Esophagus muscularis mucosa (tissue), 4 donors: ENCODE measurements at regions not wholly inside any gene's neighbourhood (a gene's known extent, or its start where the extent isn't known, plus 50 kb on each side); places are given as distances from the start of the nearest gene placed in this dataset.
A peak's percentile ranks its signal among the peaks of the same experiment; 100 is the strongest.

Experiments
- DNase-seq: peaks from one replicate; pipeline ENCODE4 v3.0.0-alpha.2; 2017; ENCODE audit errors: extremely low spot score
- H3K27ac ChIP-seq, 4 donors: fragments of 200-600 bp; sonication (generic); replicated peaks in 1 of 4; 1 replicate in 3 of 4; 2 replicates in 1 of 4; pipeline ENCODE4 v1.5.1; 2016 to 2019; ENCODE audit warnings: mild to moderate bottlenecking in 1 of 4
- H3K27me3 ChIP-seq, 4 donors: fragments of 200-600 bp; sonication (generic); one replicate each; pipeline versions ENCODE4 v1.5.1 to v1.6.0; 2016 to 2019
- H3K36me3 ChIP-seq, 4 donors: fragments of 200-600 bp; sonication (generic); one replicate each; pipeline ENCODE4 v1.5.1; 2016 to 2019
- H3K4me1 ChIP-seq, 4 donors: fragments of 200-600 bp; sonication (generic); one replicate each; pipeline ENCODE4 v1.5.1; 2016 to 2019
- H3K4me3 ChIP-seq, 4 donors: fragments of 200-600 bp; sonication (generic); 1 replicate in 2 of 4; 2 replicates in 2 of 4; pipeline ENCODE4 v1.5.1; 2016 to 2019; ENCODE audit warnings: mild to moderate bottlenecking in 4 of 4, moderate library complexity in 1 of 4
- H3K9me3 ChIP-seq, 4 donors: fragments of 200-600 bp; sonication (generic); 1 replicate in 3 of 4; 2 replicates in 1 of 4; pipeline ENCODE4 v1.5.1; 2016 to 2019
- EP300 ChIP-seq: sonication (generic); formaldehyde crosslinking; IDR thresholded peaks from one replicate; pipeline ENCODE4 v1.6.1; 2017; ENCODE audit warnings: antibody characterized with exemption
- POLR2A ChIP-seq: fragments of 450-650 bp; IDR thresholded peaks from one replicate; pipeline ENCODE4 v1.6.1; 2017; ENCODE audit warnings: antibody characterized with exemption, moderate library complexity, mild to moderate bottlenecking, low read depth
- POLR2AphosphoS5 ChIP-seq, 2 donors: sonication (generic); formaldehyde crosslinking; IDR thresholded peaks; one replicate each; pipeline ENCODE4 v1.6.1; 2017; ENCODE audit warnings: antibody characterized with exemption in 2 of 2
- WGBS: methylation state at CpG from one replicate; pipeline ENCODE4 v1.1.5; 2018; 5-methylcytosine and 5-hydroxymethylcytosine counted together
- intact Hi-C: fragments of 100-400 bp; cut with DNase I; formaldehyde crosslinking; loops from one replicate; pipeline ENCODE4 v1.15.1; 2023
- TF ChIP-seq, protein P1 (sequence below), 3 experiments: fragments of 200-600 bp in 2 of 3; fragments of 450-650 bp in 1 of 3; sonication (generic) in 2 of 3; IDR thresholded peaks; one replicate each; pipeline ENCODE4 v1.5.1; 2017 to 2019; ENCODE audit warnings: antibody characterized with exemption in 3 of 3, mild to moderate bottlenecking in 2 of 3, moderate library complexity in 1 of 3

DNA sequence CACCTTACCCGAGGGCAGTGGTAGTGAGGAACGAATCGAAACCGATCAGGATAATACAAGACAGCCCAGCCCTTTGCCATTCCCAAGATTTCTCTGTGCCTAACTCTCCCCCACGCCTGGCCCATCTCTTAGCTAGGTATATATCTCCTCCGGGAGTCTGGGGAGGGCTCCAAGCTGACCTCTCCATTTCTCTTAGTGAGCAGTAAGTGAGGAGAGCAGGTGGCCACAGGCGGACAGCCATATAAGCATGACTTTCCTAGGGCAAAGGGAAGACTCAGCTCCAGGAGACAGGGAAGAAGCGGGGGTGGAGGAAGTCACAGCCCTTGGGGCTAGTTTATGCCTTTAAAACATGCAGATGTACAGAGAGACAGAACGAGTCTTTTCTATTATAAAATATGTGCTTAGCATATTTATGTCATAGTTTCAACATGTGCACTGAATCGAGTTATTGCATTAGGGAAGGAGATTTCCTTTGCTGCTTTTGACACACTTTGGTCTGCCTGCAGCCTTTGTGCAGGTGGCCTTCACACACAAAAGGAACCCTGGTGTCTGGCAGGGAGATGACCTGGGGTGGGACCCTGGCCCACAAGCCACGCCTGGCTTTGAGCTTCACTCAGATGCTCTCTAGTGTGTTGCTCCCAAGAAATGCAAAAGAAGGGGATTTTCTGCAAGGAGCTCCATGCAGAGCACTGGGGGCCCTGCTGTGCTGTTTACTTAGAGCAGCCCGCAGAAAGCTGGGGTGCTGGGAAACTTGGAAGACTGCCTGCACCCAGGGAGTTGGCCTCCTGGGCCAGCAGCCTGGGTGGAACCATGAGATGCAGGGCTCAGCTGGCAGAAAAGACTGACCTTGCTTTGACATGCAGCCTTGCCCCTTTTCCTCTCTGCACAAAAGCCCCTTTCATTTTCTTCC is 613.3 kb downstream of the BCOR start:
- no peak overlapping the region for H3K4me3 ChIP-seq
- H3K4me1 ChIP-seq, result peaks cover 0 to 7% (median 0%) of the 10 kb centered on the region in 4 donors
- no peak for DNase-seq
- no peaks in the 10 kb centered on the region for H3K36me3 ChIP-seq
- intact Hi-C loops, result loop anchor here (2.0 kb wide), 1 partner anchor 30 kb away; no protein-coding TSS in a partner anchor
- H3K27me3 ChIP-seq, result no peaks in the 10 kb centered on the region
- H3K9me3 ChIP-seq, result no peaks in the 10 kb centered on the region
- TF ChIP-seq, protein P1, sequence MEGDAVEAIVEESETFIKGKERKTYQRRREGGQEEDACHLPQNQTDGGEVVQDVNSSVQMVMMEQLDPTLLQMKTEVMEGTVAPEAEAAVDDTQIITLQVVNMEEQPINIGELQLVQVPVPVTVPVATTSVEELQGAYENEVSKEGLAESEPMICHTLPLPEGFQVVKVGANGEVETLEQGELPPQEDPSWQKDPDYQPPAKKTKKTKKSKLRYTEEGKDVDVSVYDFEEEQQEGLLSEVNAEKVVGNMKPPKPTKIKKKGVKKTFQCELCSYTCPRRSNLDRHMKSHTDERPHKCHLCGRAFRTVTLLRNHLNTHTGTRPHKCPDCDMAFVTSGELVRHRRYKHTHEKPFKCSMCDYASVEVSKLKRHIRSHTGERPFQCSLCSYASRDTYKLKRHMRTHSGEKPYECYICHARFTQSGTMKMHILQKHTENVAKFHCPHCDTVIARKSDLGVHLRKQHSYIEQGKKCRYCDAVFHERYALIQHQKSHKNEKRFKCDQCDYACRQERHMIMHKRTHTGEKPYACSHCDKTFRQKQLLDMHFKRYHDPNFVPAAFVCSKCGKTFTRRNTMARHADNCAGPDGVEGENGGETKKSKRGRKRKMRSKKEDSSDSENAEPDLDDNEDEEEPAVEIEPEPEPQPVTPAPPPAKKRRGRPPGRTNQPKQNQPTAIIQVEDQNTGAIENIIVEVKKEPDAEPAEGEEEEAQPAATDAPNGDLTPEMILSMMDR (IDR thresholded peaks at IDR 0.05), result no peak
- TF ChIP-seq POLR2A (no peak), EP300 (no peak), POLR2AphosphoS5 (IDR thresholded peaks at IDR 0.05) (no peak)
- H3K27ac ChIP-seq, result no peak overlapping the region
- WGBS, result 71% methylated on average over 12 of the region's 12 CpGs

GRCh38 chrX:39487166-39487968 is 610.4 kb downstream of the BCOR start:
- 63% methylated on average over 8 of the region's 8 CpGs for WGBS
- H3K9me3 ChIP-seq, result peaks cover 0 to 5% (median 0%) of the 10 kb centered on the region in 4 donors
- no peak overlapping the region for H3K27ac ChIP-seq

DNA sequence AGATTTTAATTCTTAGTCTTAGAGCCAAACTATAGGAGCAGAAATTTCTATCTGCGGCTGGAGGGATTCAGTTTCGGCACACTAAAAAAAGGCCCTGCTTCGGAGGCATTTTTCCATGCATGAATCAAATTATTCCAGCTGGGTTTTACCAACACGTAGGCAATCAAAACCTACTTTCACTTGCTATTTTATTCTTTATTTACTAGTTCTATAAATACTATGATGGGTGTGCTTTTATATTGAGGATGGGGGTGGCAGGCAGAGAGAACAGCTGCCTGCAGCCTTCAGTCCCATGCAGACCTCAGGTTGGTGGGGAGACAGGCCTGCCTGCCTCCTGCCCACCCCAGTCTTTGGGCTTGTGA is 609.8 kb downstream of the BCOR start:
- H3K9me3 ChIP-seq, result peaks cover 0 to 5% (median 0%) of the 10 kb centered on the region in 4 donors
- H3K27ac ChIP-seq, result no peak overlapping the region
- H3K4me3 ChIP-seq, result no peak overlapping the region
- intact Hi-C loops, result no loop called here
- H3K27me3 ChIP-seq, result no peaks in the 10 kb centered on the region
- peaks cover 0 to 19% (median 12%) of the 10 kb centered on the region in 4 donors for H3K4me1 ChIP-seq
- H3K36me3 ChIP-seq, result no peaks in the 10 kb centered on the region
- 71% methylated on average over 4 of the region's 4 CpGs for WGBS
- DNase-seq, result no peak
- no peak for TF ChIP-seq POLR2A
- TF ChIP-seq EP300, result no peak
- TF ChIP-seq, protein P1 (IDR thresholded peaks at IDR 0.05), result no peak
- TF ChIP-seq POLR2AphosphoS5 (IDR thresholded peaks at IDR 0.05), result no peak

More at GRCh38 chrX:39487166-39487968, 610.4 kb downstream of the BCOR start:
- no peak for DNase-seq
- no peak overlapping the region for H3K4me3 ChIP-seq
- H3K4me1 ChIP-seq, result peaks cover 0 to 19% (median 6%) of the 10 kb centered on the region in 4 donors
- intact Hi-C loops, result no loop called here
- no peaks in the 10 kb centered on the region for H3K36me3 ChIP-seq
- no peak for TF ChIP-seq POLR2AphosphoS5 (IDR thresholded peaks at IDR 0.05)
- TF ChIP-seq, protein P1 (IDR thresholded peaks at IDR 0.05), result no peak
- TF ChIP-seq POLR2A, result no peak
- TF ChIP-seq EP300, result no peak
- H3K27me3 ChIP-seq, result no peaks in the 10 kb centered on the region

DNA sequence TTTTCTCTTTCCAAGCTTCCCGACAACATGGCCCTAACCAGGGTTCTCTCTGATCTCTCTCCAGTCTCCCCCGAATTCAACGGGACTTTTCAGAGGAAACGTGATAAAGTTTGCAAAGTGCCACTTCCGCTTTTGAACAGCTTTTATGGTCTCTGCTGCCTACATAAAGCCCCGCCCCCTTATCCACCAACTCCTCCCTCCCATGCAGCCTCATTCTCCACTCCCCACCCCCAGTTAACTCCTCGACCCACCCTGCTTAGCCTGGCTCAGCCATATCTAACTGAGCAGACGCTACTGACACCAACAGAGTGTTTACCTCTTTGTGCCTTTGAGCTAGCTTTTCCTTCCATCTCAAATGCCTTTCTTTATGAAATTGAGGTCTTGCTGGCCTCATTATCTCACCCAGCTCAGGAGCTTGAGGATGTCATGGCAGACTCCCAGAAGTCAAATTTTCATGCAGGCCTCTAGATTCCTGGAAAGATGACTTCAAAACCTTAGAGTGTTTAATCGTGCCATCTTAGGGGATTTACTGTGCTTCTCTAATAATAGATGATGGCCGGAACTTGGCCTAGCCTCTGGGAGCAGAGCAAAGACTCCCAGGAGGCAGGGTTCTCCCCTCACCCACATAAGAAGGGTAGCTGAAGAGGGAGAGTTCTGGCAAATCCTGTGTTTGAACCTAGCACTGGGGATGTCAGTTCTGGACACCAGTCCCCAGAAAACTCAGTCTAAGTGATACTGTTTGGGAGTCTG is 606.0 kb downstream of the BCOR start:
- peak overlapping the region in 3 of 4 donors; percentile 15 to 59 (median 45) for H3K27ac ChIP-seq
- TF ChIP-seq POLR2A (no peak), EP300 (no peak), POLR2AphosphoS5 (IDR thresholded peaks at IDR 0.05) (no peak)
- TF ChIP-seq, protein P1 (IDR thresholded peaks at IDR 0.05), result no peak
- H3K36me3 ChIP-seq, result no peaks in the 10 kb centered on the region
- H3K4me3 ChIP-seq, result no peak overlapping the region
- peaks cover 0 to 16% (median 10%) of the 10 kb centered on the region in 4 donors for H3K4me1 ChIP-seq
- no peaks in the 10 kb centered on the region for H3K27me3 ChIP-seq
- WGBS, result 61% methylated on average over 10 of the region's 10 CpGs
- DNase-seq, result no peak
- H3K9me3 ChIP-seq, result peaks cover 0 to 5% (median 0%) of the 10 kb centered on the region in 4 donors
- intact Hi-C loops, result no loop called here
